ENCODE measurements at regions not wholly inside any gene's neighbourhood (a gene's known extent, or its start where the extent isn't known, plus 50 kb on each side); places are given as distances from the start of the nearest gene placed in this dataset.

GRCh38 chr9:84490206-84490841, 149.8 kb upstream of the SLC28A3 start:
- TF ChIP-seq, protein P1, sequence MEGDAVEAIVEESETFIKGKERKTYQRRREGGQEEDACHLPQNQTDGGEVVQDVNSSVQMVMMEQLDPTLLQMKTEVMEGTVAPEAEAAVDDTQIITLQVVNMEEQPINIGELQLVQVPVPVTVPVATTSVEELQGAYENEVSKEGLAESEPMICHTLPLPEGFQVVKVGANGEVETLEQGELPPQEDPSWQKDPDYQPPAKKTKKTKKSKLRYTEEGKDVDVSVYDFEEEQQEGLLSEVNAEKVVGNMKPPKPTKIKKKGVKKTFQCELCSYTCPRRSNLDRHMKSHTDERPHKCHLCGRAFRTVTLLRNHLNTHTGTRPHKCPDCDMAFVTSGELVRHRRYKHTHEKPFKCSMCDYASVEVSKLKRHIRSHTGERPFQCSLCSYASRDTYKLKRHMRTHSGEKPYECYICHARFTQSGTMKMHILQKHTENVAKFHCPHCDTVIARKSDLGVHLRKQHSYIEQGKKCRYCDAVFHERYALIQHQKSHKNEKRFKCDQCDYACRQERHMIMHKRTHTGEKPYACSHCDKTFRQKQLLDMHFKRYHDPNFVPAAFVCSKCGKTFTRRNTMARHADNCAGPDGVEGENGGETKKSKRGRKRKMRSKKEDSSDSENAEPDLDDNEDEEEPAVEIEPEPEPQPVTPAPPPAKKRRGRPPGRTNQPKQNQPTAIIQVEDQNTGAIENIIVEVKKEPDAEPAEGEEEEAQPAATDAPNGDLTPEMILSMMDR (IDR thresholded peaks at IDR 0.05): no peak
- TF ChIP-seq POLR2AphosphoS5 (IDR thresholded peaks at IDR 0.05): no peak
- TF ChIP-seq POLR2A (IDR thresholded peaks at IDR 0.05): no peak
- no peak for TF ChIP-seq EP300 (IDR thresholded peaks at IDR 0.05)
